NB4 (cell line): ENCODE measurements at regions not wholly inside any gene's neighbourhood (a gene's known extent, or its start where the extent isn't known, plus 50 kb on each side); places are given as distances from the start of the nearest gene placed in this dataset.

Experiments used
- MYC ChIP-seq: IDR thresholded peaks from 2 replicates; pipeline ENCODE4 v1.6.1; 2011; ENCODE audit warnings: low read depth, low read length
- POLR2A ChIP-seq: IDR thresholded peaks from 2 replicates; pipeline ENCODE4 v1.6.1; 2011; ENCODE audit warnings: mild to moderate bottlenecking; ENCODE audit not compliant: insufficient read length; ENCODE audit errors: extremely low read depth
- TF ChIP-seq, protein P1 (sequence below): IDR thresholded peaks from one replicate; pipeline ENCODE4 v1.5.1; 2012; ENCODE audit warnings: low read depth, low read length
- TF ChIP-seq, protein P2 (sequence below): IDR thresholded peaks from 2 replicates; pipeline ENCODE4 v1.6.1; 2011; ENCODE audit warnings: low read depth, low read length

DNA sequence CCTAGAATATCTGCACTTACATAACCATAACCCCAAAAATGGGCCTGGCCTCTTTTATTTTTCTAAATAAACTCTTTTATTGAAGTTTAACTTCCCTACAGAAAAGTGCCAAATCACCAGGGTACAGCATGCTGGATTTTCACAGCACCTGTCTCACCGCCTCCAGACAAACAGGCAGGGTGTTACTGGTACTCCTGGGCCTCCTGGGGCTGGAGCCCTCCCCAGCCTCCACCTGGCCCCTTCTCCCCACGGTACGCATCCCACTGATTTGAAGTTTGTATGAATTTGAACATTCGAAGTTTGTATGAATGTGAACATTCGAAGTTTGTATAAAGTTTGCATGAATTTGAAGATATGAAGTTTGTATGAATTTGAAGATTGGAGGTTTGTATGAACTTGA, 232.1 kb downstream of the NDUFA10 start:
- TF ChIP-seq, protein P1, sequence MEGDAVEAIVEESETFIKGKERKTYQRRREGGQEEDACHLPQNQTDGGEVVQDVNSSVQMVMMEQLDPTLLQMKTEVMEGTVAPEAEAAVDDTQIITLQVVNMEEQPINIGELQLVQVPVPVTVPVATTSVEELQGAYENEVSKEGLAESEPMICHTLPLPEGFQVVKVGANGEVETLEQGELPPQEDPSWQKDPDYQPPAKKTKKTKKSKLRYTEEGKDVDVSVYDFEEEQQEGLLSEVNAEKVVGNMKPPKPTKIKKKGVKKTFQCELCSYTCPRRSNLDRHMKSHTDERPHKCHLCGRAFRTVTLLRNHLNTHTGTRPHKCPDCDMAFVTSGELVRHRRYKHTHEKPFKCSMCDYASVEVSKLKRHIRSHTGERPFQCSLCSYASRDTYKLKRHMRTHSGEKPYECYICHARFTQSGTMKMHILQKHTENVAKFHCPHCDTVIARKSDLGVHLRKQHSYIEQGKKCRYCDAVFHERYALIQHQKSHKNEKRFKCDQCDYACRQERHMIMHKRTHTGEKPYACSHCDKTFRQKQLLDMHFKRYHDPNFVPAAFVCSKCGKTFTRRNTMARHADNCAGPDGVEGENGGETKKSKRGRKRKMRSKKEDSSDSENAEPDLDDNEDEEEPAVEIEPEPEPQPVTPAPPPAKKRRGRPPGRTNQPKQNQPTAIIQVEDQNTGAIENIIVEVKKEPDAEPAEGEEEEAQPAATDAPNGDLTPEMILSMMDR: no peak
- TF ChIP-seq POLR2A (no peak), MYC (no peak)
- TF ChIP-seq, protein P2, sequence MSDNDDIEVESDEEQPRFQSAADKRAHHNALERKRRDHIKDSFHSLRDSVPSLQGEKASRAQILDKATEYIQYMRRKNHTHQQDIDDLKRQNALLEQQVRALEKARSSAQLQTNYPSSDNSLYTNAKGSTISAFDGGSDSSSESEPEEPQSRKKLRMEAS: no peak
